ENCODE measurements at regions not wholly inside any gene's neighbourhood (a gene's known extent, or its start where the extent isn't known, plus 50 kb on each side); places are given as distances from the start of the nearest gene placed in this dataset.

DNA sequence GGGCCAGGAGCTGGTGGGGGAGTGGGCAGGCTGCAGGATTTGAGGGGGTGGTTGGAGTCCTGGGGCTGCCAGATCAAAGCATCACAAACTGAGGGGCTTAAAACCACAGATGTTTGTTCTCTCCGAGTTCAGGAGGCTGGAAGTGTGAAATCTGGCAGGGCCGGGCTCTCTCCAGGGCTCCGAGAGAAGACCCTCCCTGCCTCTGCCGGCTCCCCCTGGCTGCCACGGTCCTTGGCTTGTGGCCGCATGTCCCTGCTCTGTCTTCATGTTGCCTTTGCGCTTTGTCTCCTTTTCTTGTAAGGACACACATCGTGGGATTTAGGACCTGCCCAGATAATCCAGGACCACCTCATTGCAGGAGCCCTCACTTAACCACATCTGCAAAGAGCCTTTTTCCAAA lies 139.8 kb upstream of the GSE1 start:
- H3K27ac ChIP-seq: peak overlapping the region in 3 of 4 donors; percentile 54 to 59 (median 59)
- in situ Hi-C loops (cut with MboI; ENCODE audit: low sequenced_read_pairs in 4 of 4) (no loop called here), intact Hi-C loops (cut with DNase I; ENCODE audit: low total_unique reads) (no loop called here)
- H3K9me3 ChIP-seq: no peaks in the 10 kb centered on the region
- H3K4me1 ChIP-seq: peaks cover 9 to 21% of the 10 kb centered on the region in 2 donors
- no peak overlapping the region for H3K4me3 ChIP-seq
- TF ChIP-seq, protein P1, sequence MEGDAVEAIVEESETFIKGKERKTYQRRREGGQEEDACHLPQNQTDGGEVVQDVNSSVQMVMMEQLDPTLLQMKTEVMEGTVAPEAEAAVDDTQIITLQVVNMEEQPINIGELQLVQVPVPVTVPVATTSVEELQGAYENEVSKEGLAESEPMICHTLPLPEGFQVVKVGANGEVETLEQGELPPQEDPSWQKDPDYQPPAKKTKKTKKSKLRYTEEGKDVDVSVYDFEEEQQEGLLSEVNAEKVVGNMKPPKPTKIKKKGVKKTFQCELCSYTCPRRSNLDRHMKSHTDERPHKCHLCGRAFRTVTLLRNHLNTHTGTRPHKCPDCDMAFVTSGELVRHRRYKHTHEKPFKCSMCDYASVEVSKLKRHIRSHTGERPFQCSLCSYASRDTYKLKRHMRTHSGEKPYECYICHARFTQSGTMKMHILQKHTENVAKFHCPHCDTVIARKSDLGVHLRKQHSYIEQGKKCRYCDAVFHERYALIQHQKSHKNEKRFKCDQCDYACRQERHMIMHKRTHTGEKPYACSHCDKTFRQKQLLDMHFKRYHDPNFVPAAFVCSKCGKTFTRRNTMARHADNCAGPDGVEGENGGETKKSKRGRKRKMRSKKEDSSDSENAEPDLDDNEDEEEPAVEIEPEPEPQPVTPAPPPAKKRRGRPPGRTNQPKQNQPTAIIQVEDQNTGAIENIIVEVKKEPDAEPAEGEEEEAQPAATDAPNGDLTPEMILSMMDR (IDR thresholded peaks at IDR 0.05 in 4 of 5, conservative IDR thresholded peaks at IDR 0.05 in 1 of 5): no peak
- TF ChIP-seq POLR2A (IDR thresholded peaks at IDR 0.05): no peak
- no peaks in the 10 kb centered on the region for H3K36me3 ChIP-seq
- no peak for DNase-seq
- no peaks in the 10 kb centered on the region for H3K27me3 ChIP-seq
- ATAC-seq: no peak

GRCh38 chr16:85473909-85474620 lies 139.1 kb upstream of the GSE1 start:
- ATAC-seq (peak; percentile 85 to 93), DNase-seq (peak in 1 of 2 donors; percentile 65)
- Histone ChIP-seq H3K9me3 (no peaks in the 10 kb centered on the region), H3K27me3 (no peaks in the 10 kb centered on the region), H3K4me3 (no peak overlapping the region), H3K4me1 (peaks cover 9 to 21% of the 10 kb centered on the region in 2 donors), H3K36me3 (no peaks in the 10 kb centered on the region), H3K27ac (peak overlapping the region; percentile 33 to 59 (median 56))
- intact Hi-C loops (cut with DNase I; ENCODE audit: low total_unique reads): loop anchor here (2.0 kb wide), 1 partner anchor 57 kb away; no protein-coding TSS in a partner anchor
- in situ Hi-C loops (cut with MboI; ENCODE audit: low sequenced_read_pairs in 4 of 4): no loop called here
- TF ChIP-seq, protein P1 (IDR thresholded peaks at IDR 0.05 in 4 of 5, conservative IDR thresholded peaks at IDR 0.05 in 1 of 5): peak in 3 of 5 experiments; percentile 29 to 44 (median 42)
- no peak for TF ChIP-seq POLR2A (IDR thresholded peaks at IDR 0.05)

GRCh38 chr16:85474621-85475217 lies 138.4 kb upstream of the GSE1 start:
- H3K9me3 ChIP-seq: no peaks in the 10 kb centered on the region
- no peaks in the 10 kb centered on the region for H3K27me3 ChIP-seq
- H3K4me1 ChIP-seq: peaks cover 9 to 21% of the 10 kb centered on the region in 2 donors
- intact Hi-C loops (cut with DNase I; ENCODE audit: low total_unique reads): loop anchor here (2.0 kb wide), 1 partner anchor 58 kb away; no protein-coding TSS in a partner anchor
- H3K4me3 ChIP-seq: no peak overlapping the region
- no peaks in the 10 kb centered on the region for H3K36me3 ChIP-seq
- ATAC-seq (no peak), DNase-seq (no peak)
- TF ChIP-seq, protein P1 (IDR thresholded peaks at IDR 0.05 in 4 of 5, conservative IDR thresholded peaks at IDR 0.05 in 1 of 5): no peak
- no peak for TF ChIP-seq POLR2A (IDR thresholded peaks at IDR 0.05)
- in situ Hi-C loops (cut with MboI; ENCODE audit: low sequenced_read_pairs in 4 of 4): no loop called here
- H3K27ac ChIP-seq: peak overlapping the region in 3 of 4 donors; percentile 54 to 59 (median 59)

- Histone ChIP-seq H3K27ac (no peak overlapping the region), H3K36me3 (no peaks in the 10 kb centered on the region), H3K27me3 (no peaks in the 10 kb centered on the region), H3K9me3 (no peaks in the 10 kb centered on the region), H3K4me3 (no peak overlapping the region), H3K4me1 (peaks cover 9 to 21% of the 10 kb centered on the region in 2 donors)
- DNase-seq (no peak), ATAC-seq (no peak)
- intact Hi-C loops (cut with DNase I; ENCODE audit: low total_unique reads) (loop anchor here (2.0 kb wide), 1 partner anchor 58 kb away; no protein-coding TSS in a partner anchor), in situ Hi-C loops (cut with MboI; ENCODE audit: low sequenced_read_pairs in 4 of 4) (no loop called here)
- no peak for TF ChIP-seq POLR2A (IDR thresholded peaks at IDR 0.05)
- TF ChIP-seq, protein P1 (IDR thresholded peaks at IDR 0.05 in 4 of 5, conservative IDR thresholded peaks at IDR 0.05 in 1 of 5): no peak
These were observed 137.9 kb upstream of the GSE1 start for GRCh38 chr16:85475233-85475632.
